ENCODE measurements at regions not wholly inside any gene's neighbourhood (a gene's known extent, or its start where the extent isn't known, plus 50 kb on each side); places are given as distances from the start of the nearest gene placed in this dataset.

DNA sequence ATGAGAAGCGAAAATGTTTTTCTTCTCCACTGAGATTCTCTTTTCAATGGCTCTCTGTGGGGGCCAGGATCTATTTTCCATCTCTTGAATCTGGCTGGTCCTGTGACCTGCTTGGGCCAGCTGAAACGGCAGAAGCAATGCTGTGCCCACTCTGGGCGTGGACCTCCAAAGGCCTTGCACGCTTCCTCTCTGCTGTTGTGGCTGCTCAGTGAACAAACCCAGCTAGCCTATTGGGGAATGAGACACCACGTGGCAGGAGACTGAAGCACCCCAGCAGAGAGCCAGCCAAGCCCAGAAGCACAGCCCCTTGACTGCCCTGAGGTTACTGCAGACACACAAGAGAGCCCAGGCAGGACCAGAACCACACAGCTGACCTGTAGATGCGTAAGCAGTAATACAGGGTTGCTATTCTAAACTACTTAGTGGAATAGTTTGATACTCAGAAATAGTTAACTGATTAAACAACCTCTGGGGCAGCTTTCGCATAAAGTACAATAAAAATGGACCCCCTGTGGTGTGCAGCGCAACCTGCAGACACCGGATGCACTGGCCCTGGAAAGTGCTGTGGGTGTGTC is 221.7 kb upstream of the SH3BP4 start:
- Histone ChIP-seq H3K9me1 (ENCODE audit: control insufficient read depth, extremely low read depth, insufficient read depth, low read length) (no peaks in the 10 kb centered on the region), H3K79me2 (ENCODE audit: control insufficient read depth, insufficient read depth, low read length) (no peaks in the 10 kb centered on the region), H3K4me3 (ENCODE audit: control insufficient read depth in 2 of 3, extremely low read depth in 1 of 3, insufficient read depth in 2 of 3, low read depth in 1 of 3, low read length in 3 of 3) (no peak overlapping the region), H2AFZ (ENCODE audit: control insufficient read depth, low read length) (no peak overlapping the region), H3K9me3 (ENCODE audit: control insufficient read depth, low read depth, low read length) (peaks cover under 1% of the 10 kb centered on the region), H3K9ac (ENCODE audit: control insufficient read depth, extremely low read depth, insufficient read depth, low read length) (no peak overlapping the region), H4K20me1 (ENCODE audit: control insufficient read depth, extremely low read depth, insufficient read depth, low read length) (no peaks in the 10 kb centered on the region), H3K4me1 (ENCODE audit: control insufficient read depth, extremely low read depth, insufficient read depth, low read length) (peaks cover 9% of the 10 kb centered on the region), H3K27me3 (ENCODE audit: control insufficient read depth, extremely low read depth, insufficient read depth, low read length) (no peaks in the 10 kb centered on the region), H3K36me3 (ENCODE audit: control insufficient read depth in 2 of 2, extremely low read depth in 1 of 2, insufficient read depth in 2 of 2, low read length in 2 of 2) (no peaks in the 10 kb centered on the region), H3K4me2 (ENCODE audit: control insufficient read depth, extremely low read depth, insufficient read depth, low read depth, low read length) (no peak overlapping the region), H3K27ac (ENCODE audit: control insufficient read depth, insufficient read depth, low read length) (no peak overlapping the region)
- FAIRE-seq (no peak), DNase-seq (ENCODE audit: low read depth, low spot score) (no peak)
- dilution Hi-C loops (cut with MboI; ENCODE audit: extremely low pct_ligation_motif_present, low sequenced_read_pairs) = no loop called here
- TF ChIP-seq EZH2 (IDR thresholded peaks at IDR 0.05; ENCODE audit: low read length) (no peak), CTCF (optimal IDR thresholded peaks at IDR 0.05 in 1 of 3, IDR thresholded peaks at IDR 0.05 in 1 of 3, conservative IDR thresholded peaks at IDR 0.05 in 1 of 3; ENCODE audit: extremely low read depth in 1 of 3, insufficient read depth in 2 of 3, low read length in 3 of 3) (no peak)

GRCh38 chr2:234725528-234726264 is 226.1 kb upstream of the SH3BP4 start:
- no peaks in the 10 kb centered on the region for H4K20me1 ChIP-seq (ENCODE audit: control insufficient read depth, extremely low read depth, insufficient read depth, low read length)
- H3K9me1 ChIP-seq (ENCODE audit: control insufficient read depth, extremely low read depth, insufficient read depth, low read length) = no peaks in the 10 kb centered on the region
- TF ChIP-seq CTCF (optimal IDR thresholded peaks at IDR 0.05 in 1 of 3, IDR thresholded peaks at IDR 0.05 in 1 of 3, conservative IDR thresholded peaks at IDR 0.05 in 1 of 3; ENCODE audit: extremely low read depth in 1 of 3, insufficient read depth in 2 of 3, low read length in 3 of 3) (no peak), EZH2 (IDR thresholded peaks at IDR 0.05; ENCODE audit: low read length) (no peak)
- H3K36me3 ChIP-seq (ENCODE audit: control insufficient read depth in 2 of 2, extremely low read depth in 1 of 2, insufficient read depth in 2 of 2, low read length in 2 of 2) = no peaks in the 10 kb centered on the region
- H3K9ac ChIP-seq (ENCODE audit: control insufficient read depth, extremely low read depth, insufficient read depth, low read length) = no peak overlapping the region
- dilution Hi-C loops (cut with MboI; ENCODE audit: extremely low pct_ligation_motif_present, low sequenced_read_pairs) = no loop called here
- no peaks in the 10 kb centered on the region for H3K79me2 ChIP-seq (ENCODE audit: control insufficient read depth, insufficient read depth, low read length)
- peaks cover 9% of the 10 kb centered on the region for H3K4me1 ChIP-seq (ENCODE audit: control insufficient read depth, extremely low read depth, insufficient read depth, low read length)
- H3K9me3 ChIP-seq (ENCODE audit: control insufficient read depth, low read depth, low read length) = no peaks in the 10 kb centered on the region
- no peak overlapping the region for H3K4me2 ChIP-seq (ENCODE audit: control insufficient read depth, extremely low read depth, insufficient read depth, low read depth, low read length)
- H3K27ac ChIP-seq (ENCODE audit: control insufficient read depth, insufficient read depth, low read length) = no peak overlapping the region
- FAIRE-seq = peak; percentile 52
- H3K27me3 ChIP-seq (ENCODE audit: control insufficient read depth, extremely low read depth, insufficient read depth, low read length) = no peaks in the 10 kb centered on the region
- H2AFZ ChIP-seq (ENCODE audit: control insufficient read depth, low read length) = no peak overlapping the region
- no peak overlapping the region for H3K4me3 ChIP-seq (ENCODE audit: control insufficient read depth in 2 of 3, extremely low read depth in 1 of 3, insufficient read depth in 2 of 3, low read depth in 1 of 3, low read length in 3 of 3)
- peak; percentile 13 for DNase-seq (ENCODE audit: low read depth, low spot score)

All from keratinocyte (primary cell).